ENCODE measurements at regions not wholly inside any gene's neighbourhood (a gene's known extent, or its start where the extent isn't known, plus 50 kb on each side); places are given as distances from the start of the nearest gene placed in this dataset.

- no peak overlapping the region for H3K4me3 ChIP-seq (ENCODE audit: low read depth in 1 of 2, low read length in 2 of 2)
- H3K4me1 ChIP-seq (ENCODE audit: control insufficient read depth in 1 of 2, insufficient read depth in 2 of 2, low read length in 2 of 2), result no peaks in the 10 kb centered on the region
These were observed 66.2 kb downstream of the DRD1 start for GRCh38 chr5:175377816-175378215.

DNA sequence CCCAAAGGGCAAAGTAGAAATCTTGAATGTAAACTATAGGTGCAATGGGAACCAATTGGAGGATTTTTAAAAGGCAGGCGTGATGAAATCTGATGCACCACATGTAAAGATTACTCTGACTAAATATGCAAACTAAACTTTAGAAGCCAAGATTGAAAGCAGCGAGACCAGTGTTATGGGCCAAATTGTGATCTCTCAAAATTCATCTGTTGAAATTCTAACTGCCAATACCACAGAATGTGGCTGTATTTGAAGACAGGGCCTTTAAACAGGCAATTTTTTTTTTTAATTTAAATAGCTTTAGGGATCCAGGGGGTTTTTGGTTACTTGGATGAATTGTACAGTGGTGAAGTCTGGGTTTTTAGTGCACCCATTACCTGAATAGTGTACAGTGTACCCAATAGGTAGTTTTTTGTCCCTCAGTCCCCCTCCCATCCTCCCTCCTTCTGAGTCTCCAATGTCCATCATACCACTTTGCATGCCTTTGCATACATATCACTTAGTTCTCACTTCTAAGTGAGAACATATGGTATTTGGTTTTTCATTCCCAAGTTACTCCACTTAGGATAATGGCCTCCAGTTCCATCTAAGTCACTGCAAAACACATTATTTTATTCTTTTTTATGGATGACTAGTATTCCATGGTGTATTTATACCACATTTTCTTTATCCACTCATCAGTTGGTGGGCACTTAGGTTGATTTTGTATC, 69.7 kb downstream of the DRD1 start:
- Histone ChIP-seq H3K9me3 (ENCODE audit: control insufficient read depth in 1 of 2, low read length in 2 of 2) (peaks cover 0 to 2% of the 10 kb centered on the region in 2 donors), H3K27ac (ENCODE audit: low read length) (no peak overlapping the region), H3K27me3 (ENCODE audit: low read depth, low read length) (no peaks in the 10 kb centered on the region), H3K4me3 (ENCODE audit: low read depth in 1 of 2, low read length in 2 of 2) (no peak overlapping the region), H3K4me1 (ENCODE audit: control insufficient read depth in 1 of 2, insufficient read depth in 2 of 2, low read length in 2 of 2) (no peaks in the 10 kb centered on the region), H3K36me3 (ENCODE audit: control insufficient read depth in 1 of 2, insufficient read depth in 2 of 2, low read length in 2 of 2) (no peaks in the 10 kb centered on the region)

More at GRCh38 chr5:175377816-175378215, 66.2 kb downstream of the DRD1 start:
- H3K36me3 ChIP-seq (ENCODE audit: control insufficient read depth in 1 of 2, insufficient read depth in 2 of 2, low read length in 2 of 2), result no peaks in the 10 kb centered on the region
- peaks cover 0 to 3% of the 10 kb centered on the region in 2 donors for H3K9me3 ChIP-seq (ENCODE audit: control insufficient read depth in 1 of 2, low read length in 2 of 2)
- H3K27me3 ChIP-seq (ENCODE audit: low read depth, low read length), result no peaks in the 10 kb centered on the region
- H3K27ac ChIP-seq (ENCODE audit: low read length), result no peak overlapping the region

GRCh38 chr5:175365866-175366265, 78.1 kb downstream of the DRD1 start:
- no peaks in the 10 kb centered on the region for H3K9me3 ChIP-seq (ENCODE audit: control insufficient read depth in 1 of 2, low read length in 2 of 2)
- no peaks in the 10 kb centered on the region for H3K36me3 ChIP-seq (ENCODE audit: control insufficient read depth in 1 of 2, insufficient read depth in 2 of 2, low read length in 2 of 2)
- H3K4me1 ChIP-seq (ENCODE audit: control insufficient read depth in 1 of 2, insufficient read depth in 2 of 2, low read length in 2 of 2), result no peaks in the 10 kb centered on the region
- H3K4me3 ChIP-seq (ENCODE audit: low read depth in 1 of 2, low read length in 2 of 2), result no peak overlapping the region
- no peaks in the 10 kb centered on the region for H3K27me3 ChIP-seq (ENCODE audit: low read depth, low read length)
- no peak overlapping the region for H3K27ac ChIP-seq (ENCODE audit: low read length)

DNA sequence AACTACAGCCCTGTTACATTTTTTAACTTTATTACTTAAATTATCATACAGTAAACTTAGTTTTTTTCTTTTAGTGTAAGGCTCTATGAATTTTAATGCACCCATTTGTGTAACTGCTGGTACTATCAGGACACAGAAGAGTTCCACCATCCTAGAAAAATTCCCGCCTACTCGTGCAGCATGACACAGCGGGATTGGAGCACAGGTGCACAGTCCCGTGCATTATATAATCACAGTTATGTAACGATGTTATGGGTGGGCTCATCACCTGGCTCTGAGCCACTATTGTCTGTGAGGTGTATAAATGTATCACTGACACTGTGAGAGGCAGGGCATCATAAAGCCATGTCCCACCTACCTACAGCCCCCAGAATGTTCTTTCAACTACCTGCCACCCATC, 80.7 kb downstream of the DRD1 start:
- H3K27me3 ChIP-seq (ENCODE audit: low read depth, low read length), result no peaks in the 10 kb centered on the region
- H3K9me3 ChIP-seq (ENCODE audit: control insufficient read depth in 1 of 2, low read length in 2 of 2), result no peaks in the 10 kb centered on the region

GRCh38 chr5:175357995-175358394, 86.0 kb downstream of the DRD1 start:
- no peak overlapping the region for H3K4me3 ChIP-seq (ENCODE audit: low read depth in 1 of 2, low read length in 2 of 2)
- H3K27ac ChIP-seq (ENCODE audit: low read length), result no peak overlapping the region
- no peaks in the 10 kb centered on the region for H3K27me3 ChIP-seq (ENCODE audit: low read depth, low read length)
- no peaks in the 10 kb centered on the region for H3K4me1 ChIP-seq (ENCODE audit: control insufficient read depth in 1 of 2, insufficient read depth in 2 of 2, low read length in 2 of 2)
- H3K9me3 ChIP-seq (ENCODE audit: control insufficient read depth in 1 of 2, low read length in 2 of 2), result no peaks in the 10 kb centered on the region
- no peaks in the 10 kb centered on the region for H3K36me3 ChIP-seq (ENCODE audit: control insufficient read depth in 1 of 2, insufficient read depth in 2 of 2, low read length in 2 of 2)

More for the DNA sequence above, 80.7 kb downstream of the DRD1 start:
- Histone ChIP-seq H3K36me3 (ENCODE audit: control insufficient read depth in 1 of 2, insufficient read depth in 2 of 2, low read length in 2 of 2) (no peaks in the 10 kb centered on the region), H3K4me3 (ENCODE audit: low read depth in 1 of 2, low read length in 2 of 2) (no peak overlapping the region), H3K27ac (ENCODE audit: low read length) (no peak overlapping the region), H3K4me1 (ENCODE audit: control insufficient read depth in 1 of 2, insufficient read depth in 2 of 2, low read length in 2 of 2) (no peaks in the 10 kb centered on the region)

- no peaks in the 10 kb centered on the region for H3K4me1 ChIP-seq (ENCODE audit: control insufficient read depth in 1 of 2, insufficient read depth in 2 of 2, low read length in 2 of 2)
- H3K36me3 ChIP-seq (ENCODE audit: control insufficient read depth in 1 of 2, insufficient read depth in 2 of 2, low read length in 2 of 2), result no peaks in the 10 kb centered on the region
- H3K4me3 ChIP-seq (ENCODE audit: low read depth in 1 of 2, low read length in 2 of 2), result no peak overlapping the region
- H3K9me3 ChIP-seq (ENCODE audit: control insufficient read depth in 1 of 2, low read length in 2 of 2), result no peaks in the 10 kb centered on the region
- no peaks in the 10 kb centered on the region for H3K27me3 ChIP-seq (ENCODE audit: low read depth, low read length)
- no peak overlapping the region for H3K27ac ChIP-seq (ENCODE audit: low read length)
These were observed 87.6 kb downstream of the DRD1 start for GRCh38 chr5:175356428-175356827.

DNA sequence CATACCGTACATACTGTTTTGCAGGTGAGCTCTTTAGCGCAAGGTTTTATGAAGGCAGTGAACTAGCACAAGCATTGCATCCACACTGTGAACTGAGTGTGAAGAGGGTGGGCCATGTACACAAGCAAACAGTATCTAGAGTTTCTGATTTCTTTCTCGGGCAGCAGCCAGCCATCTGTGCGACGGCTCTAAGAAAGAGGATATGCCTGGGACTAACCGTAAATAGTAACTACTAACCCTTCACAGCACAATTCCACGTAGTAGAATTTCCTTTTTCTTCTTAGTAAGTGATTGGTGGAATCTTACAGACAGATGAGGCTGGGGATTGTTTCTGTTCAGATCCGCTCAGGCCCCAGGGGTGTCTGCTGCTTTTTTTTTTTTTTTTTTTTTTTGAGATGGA, 89.0 kb downstream of the DRD1 start:
- no peaks in the 10 kb centered on the region for H3K27me3 ChIP-seq (ENCODE audit: low read depth, low read length)
- no peaks in the 10 kb centered on the region for H3K4me1 ChIP-seq (ENCODE audit: control insufficient read depth in 1 of 2, insufficient read depth in 2 of 2, low read length in 2 of 2)
- H3K36me3 ChIP-seq (ENCODE audit: control insufficient read depth in 1 of 2, insufficient read depth in 2 of 2, low read length in 2 of 2), result no peaks in the 10 kb centered on the region
- no peak overlapping the region for H3K4me3 ChIP-seq (ENCODE audit: low read depth in 1 of 2, low read length in 2 of 2)
- no peaks in the 10 kb centered on the region for H3K9me3 ChIP-seq (ENCODE audit: control insufficient read depth in 1 of 2, low read length in 2 of 2)
- H3K27ac ChIP-seq (ENCODE audit: low read length), result no peak overlapping the region

DNA sequence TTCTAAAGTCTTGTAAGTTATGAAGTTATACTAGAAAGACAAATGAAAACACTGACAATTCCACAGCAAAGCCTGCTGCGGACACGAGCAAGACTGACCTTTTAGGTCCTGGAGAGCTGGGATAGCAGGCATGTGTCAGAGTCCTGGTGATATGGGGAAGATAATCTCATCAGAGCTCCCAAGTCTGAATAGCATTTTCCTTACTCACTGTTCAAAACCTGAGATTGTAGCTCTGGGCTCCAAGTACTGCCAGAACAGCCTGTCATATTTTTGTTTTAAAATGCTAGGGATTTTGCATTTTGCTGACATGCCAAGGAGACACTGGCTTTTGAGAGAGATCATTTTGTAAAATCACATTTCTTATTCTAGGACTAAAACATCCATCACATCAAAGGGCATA, 90.1 kb downstream of the DRD1 start:
- Histone ChIP-seq H3K4me1 (ENCODE audit: control insufficient read depth in 1 of 2, insufficient read depth in 2 of 2, low read length in 2 of 2) (no peaks in the 10 kb centered on the region), H3K4me3 (ENCODE audit: low read depth in 1 of 2, low read length in 2 of 2) (no peak overlapping the region), H3K27ac (ENCODE audit: low read length) (no peak overlapping the region), H3K9me3 (ENCODE audit: control insufficient read depth in 1 of 2, low read length in 2 of 2) (no peaks in the 10 kb centered on the region), H3K27me3 (ENCODE audit: low read depth, low read length) (no peaks in the 10 kb centered on the region), H3K36me3 (ENCODE audit: control insufficient read depth in 1 of 2, insufficient read depth in 2 of 2, low read length in 2 of 2) (no peaks in the 10 kb centered on the region)

GRCh38 chr5:175351897-175352590, 91.9 kb downstream of the DRD1 start:
- no peak overlapping the region for H3K27ac ChIP-seq (ENCODE audit: low read length)
- no peak overlapping the region for H3K4me3 ChIP-seq (ENCODE audit: low read depth in 1 of 2, low read length in 2 of 2)
- no peaks in the 10 kb centered on the region for H3K27me3 ChIP-seq (ENCODE audit: low read depth, low read length)
- no peaks in the 10 kb centered on the region for H3K4me1 ChIP-seq (ENCODE audit: control insufficient read depth in 1 of 2, insufficient read depth in 2 of 2, low read length in 2 of 2)
- no peaks in the 10 kb centered on the region for H3K36me3 ChIP-seq (ENCODE audit: control insufficient read depth in 1 of 2, insufficient read depth in 2 of 2, low read length in 2 of 2)
- no peaks in the 10 kb centered on the region for H3K9me3 ChIP-seq (ENCODE audit: control insufficient read depth in 1 of 2, low read length in 2 of 2)

GRCh38 chr5:175351126-175351525, 92.9 kb downstream of the DRD1 start:
- Histone ChIP-seq H3K4me3 (ENCODE audit: low read depth in 1 of 2, low read length in 2 of 2) (no peak overlapping the region), H3K27ac (ENCODE audit: low read length) (no peak overlapping the region), H3K4me1 (ENCODE audit: control insufficient read depth in 1 of 2, insufficient read depth in 2 of 2, low read length in 2 of 2) (no peaks in the 10 kb centered on the region), H3K27me3 (ENCODE audit: low read depth, low read length) (no peaks in the 10 kb centered on the region), H3K9me3 (ENCODE audit: control insufficient read depth in 1 of 2, low read length in 2 of 2) (no peaks in the 10 kb centered on the region), H3K36me3 (ENCODE audit: control insufficient read depth in 1 of 2, insufficient read depth in 2 of 2, low read length in 2 of 2) (no peaks in the 10 kb centered on the region)

GRCh38 chr5:175347931-175348330, 96.1 kb downstream of the DRD1 start:
- no peak overlapping the region for H3K4me3 ChIP-seq (ENCODE audit: low read depth in 1 of 2, low read length in 2 of 2)
- H3K27ac ChIP-seq (ENCODE audit: low read length), result no peak overlapping the region
- H3K27me3 ChIP-seq (ENCODE audit: low read depth, low read length), result no peaks in the 10 kb centered on the region
- no peaks in the 10 kb centered on the region for H3K36me3 ChIP-seq (ENCODE audit: control insufficient read depth in 1 of 2, insufficient read depth in 2 of 2, low read length in 2 of 2)
- no peaks in the 10 kb centered on the region for H3K4me1 ChIP-seq (ENCODE audit: control insufficient read depth in 1 of 2, insufficient read depth in 2 of 2, low read length in 2 of 2)
- peaks cover 0 to 4% of the 10 kb centered on the region in 2 donors for H3K9me3 ChIP-seq (ENCODE audit: control insufficient read depth in 1 of 2, low read length in 2 of 2)
